ENCODE measurements at regions not wholly inside any gene's neighbourhood (a gene's known extent, or its start where the extent isn't known, plus 50 kb on each side); places are given as distances from the start of the nearest gene placed in this dataset.

DNA sequence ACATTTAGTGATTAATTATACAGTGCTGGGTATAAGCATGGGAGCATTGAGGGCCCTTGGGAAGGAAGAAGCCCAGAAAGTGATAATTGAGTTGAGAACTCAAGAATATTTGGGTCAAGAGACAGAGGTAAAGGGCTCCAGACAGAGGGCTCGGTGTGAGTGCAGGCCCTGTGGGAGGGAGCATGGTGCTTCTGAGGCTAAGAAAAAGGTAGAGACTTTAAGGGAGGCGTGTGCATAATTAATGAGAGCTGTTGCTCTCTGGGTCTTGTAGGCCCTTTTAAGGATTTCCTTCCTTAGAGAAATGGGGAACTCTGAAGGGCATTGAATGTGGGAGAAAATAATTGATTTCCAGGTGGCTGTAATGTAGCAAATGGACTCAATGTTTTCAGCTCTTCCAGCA, 735.0 kb upstream of the POU3F3 start:
- DNase-seq (ENCODE audit: low read depth in 4 of 4, low spot score in 2 of 4): no peak

DNA sequence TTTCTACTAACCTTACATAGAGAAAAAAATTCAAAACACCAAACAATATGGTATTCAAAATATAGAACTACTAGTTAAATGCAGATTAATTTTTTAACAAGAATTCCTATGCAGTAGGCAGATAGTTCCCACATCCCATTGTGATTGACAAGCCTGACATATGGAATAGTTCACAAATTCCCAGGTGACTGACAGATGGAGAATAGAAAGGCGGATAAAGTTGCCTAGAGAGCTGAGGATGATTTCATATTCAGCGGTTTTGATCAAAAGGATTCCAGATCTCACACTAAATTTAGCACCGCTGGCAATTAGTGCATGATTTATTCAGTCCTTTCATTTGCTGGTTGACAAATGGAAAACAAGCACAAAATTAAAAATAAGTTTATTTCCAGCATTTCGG, 733.7 kb upstream of the POU3F3 start:
- no peak for DNase-seq (ENCODE audit: low read depth in 4 of 4, low spot score in 2 of 4)

DNA sequence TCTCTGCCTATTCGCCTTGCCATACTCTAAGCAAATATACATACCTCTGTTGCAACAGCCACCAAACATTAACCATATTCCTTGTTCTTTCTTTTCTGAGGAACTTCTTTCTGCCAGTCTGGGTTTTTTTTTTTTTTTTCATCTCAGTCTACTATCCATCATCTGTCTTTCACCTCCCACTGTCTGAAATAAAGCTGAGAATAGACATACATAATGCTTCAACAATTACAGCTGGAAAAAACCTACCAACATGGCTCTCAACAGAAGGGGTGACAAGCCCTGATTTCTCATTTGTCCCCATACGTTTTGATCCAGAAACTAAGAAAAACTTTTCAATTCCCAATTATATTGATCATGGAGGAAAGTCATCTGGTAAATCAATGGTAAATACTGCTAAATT, 728.8 kb upstream of the POU3F3 start:
- DNase-seq (ENCODE audit: low read depth in 4 of 4, low spot score in 2 of 4): no peak

DNA sequence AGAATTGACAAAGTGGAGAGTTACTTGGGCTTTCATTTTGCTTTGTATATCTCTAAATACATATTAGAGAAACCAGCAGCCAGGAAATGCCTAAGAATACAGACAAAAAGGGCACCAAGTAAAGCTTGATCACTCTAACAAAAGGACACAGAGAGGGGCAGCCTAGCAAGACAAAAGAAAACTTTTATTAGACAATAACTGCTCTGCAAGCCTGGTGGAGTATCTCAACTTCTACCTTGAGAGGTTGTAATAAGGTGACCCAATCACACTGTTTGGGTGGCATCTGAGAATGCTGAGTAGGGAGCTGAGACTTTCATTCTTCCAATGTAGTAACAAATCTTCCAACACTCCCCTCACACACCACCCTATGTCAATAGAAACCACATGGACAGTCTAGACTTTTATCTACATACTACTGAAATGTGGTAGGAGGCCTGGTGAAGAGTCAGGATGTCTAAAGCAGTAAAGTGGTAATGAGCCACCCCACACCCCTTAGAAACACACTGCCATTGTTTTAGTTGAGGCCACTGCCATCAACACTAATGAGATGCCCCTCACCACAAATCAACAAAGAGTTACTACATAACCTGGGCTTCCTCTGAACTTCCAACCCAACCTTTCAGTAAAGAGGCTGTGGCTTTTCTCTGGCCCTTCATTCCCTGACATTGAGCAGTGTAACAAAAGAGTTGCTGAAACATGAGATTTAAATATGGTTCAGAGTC, 726.7 kb upstream of the POU3F3 start:
- no peak for DNase-seq (ENCODE audit: low read depth in 4 of 4, low spot score in 2 of 4)

DNA sequence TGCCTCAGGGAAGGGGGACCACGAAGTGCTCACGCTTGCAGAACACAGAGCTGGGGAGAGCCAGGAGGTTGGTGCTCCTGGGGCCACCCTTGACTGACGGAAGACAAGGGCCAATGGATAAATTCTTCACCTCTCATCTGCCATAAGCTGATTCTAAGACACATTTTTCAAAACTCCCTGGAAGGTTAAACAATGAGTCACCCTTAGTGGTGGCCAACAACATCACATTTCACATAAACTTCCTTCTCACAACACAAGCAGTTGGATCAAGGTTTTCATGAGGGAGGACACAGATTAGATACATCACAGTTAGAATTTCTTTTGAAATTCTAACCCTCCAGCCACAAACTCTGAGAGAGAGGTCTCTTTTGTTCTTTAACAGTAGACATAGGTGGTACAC, 713.6 kb upstream of the POU3F3 start:
- no peak for DNase-seq (ENCODE audit: low read depth in 4 of 4, low spot score in 2 of 4)

DNA sequence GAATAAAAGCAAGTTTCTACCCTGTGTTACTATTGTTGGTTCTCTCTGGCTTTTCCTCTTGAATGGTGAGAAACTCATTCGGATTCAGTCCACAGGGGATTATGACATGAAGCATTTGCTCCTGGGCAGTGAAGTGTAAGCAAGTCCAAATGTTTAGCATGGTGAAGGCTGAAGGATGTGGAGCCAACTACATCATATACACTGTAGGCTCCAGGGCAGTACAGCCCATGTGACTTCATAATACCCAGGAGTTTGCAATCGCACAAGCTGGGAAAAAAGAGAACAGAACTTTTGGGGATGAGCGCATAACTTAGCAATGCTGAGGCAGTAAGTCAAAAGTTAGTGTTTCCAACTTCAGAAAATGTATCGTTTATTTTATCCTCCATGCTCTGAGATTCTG, 695.7 kb upstream of the POU3F3 start:
- DNase-seq (ENCODE audit: low read depth in 4 of 4, low spot score in 2 of 4): no peak

DNA sequence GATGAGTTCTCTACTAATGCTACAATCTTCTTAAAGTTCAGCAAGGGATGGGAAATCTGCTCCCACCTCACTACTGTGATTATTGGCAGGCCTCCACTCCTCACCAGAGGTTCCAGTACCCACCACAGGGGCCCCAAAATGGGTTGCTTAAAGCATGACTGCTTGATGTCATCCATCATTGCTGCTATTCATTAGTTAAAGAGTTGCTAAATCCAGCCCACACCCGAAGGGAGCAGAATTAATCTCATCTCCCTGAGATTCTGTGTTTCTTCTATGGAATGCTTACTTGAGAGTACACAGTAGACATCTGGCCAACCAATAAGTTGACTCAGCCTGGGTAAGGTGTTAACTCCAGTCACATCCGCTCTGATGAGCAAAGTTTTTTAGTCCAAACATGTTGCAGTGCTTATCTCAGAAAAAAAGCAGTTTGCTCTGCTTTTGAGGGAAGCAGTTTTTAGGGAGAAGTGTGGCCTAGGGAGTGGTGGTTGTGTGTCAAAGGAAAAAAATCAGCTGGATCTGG, 690.2 kb upstream of the POU3F3 start:
- no peak for DNase-seq (ENCODE audit: low read depth in 4 of 4, low spot score in 2 of 4)

DNA sequence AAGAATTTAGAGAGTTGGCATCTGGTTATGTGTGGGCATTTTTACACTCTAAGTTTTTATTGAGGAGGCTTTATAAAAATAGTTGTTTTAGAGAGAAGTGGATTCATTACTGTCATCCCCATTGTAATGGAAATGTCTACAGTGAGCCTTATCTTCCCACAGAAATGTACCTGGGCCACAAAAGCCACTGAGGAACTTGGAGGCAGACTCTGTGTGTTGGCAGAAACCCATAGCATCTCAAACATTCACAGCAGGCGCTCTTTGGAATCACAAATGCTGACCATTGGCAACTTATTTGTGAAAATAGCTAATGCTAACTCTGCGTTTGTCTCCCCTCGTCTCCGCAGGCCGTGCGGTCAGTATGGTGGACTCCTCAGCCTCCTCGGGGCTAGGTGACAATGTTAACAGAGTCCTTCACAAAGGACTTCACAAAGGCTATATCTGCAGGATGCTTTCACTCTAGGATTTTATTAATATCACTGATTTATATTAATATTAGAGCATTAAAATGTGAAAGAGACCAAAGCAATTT, 689.1 kb upstream of the POU3F3 start:
- no peak for DNase-seq (ENCODE audit: low read depth in 4 of 4, low spot score in 2 of 4)

DNA sequence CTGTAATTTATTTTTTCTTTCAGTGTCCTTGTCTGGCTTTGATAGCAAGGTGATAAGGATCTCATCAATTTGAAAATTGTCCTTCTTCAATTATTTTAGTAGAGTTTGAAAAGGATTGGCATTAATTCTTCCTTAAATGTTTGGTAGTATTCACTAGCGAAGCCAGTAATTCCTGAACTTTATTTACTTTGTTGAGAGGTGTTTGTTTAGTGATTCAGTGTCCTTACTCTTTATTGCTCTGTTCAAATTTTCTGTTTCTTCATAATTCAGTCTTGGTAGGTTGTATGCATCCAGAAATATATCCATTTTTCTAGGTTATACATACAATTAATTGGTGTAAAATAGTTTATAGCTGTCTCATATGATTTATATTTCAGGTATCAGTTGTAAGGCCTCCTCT, 676.7 kb upstream of the POU3F3 start:
- DNase-seq (ENCODE audit: low read depth in 4 of 4, low spot score in 2 of 4): no peak

DNA sequence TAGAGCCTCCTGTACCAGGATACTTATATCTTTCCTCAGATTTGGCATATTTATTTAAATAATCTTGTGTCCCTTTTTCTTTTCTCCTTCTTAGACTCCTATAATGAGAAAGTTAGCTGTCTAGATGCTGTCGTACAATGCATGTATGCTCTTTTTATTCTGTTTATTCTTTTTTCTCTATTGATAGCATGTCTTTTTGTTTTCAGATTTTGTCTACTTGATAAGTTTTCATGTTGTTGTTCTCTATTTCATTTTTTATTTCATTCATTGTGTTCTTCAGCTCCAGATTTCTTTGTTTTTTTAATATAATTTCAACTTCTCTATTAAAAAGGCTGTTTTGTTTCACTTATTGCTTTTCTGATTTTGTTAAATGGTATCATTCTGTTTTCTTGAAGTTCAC, 674.3 kb upstream of the POU3F3 start:
- DNase-seq (ENCODE audit: low read depth in 4 of 4, low spot score in 2 of 4): no peak

DNA sequence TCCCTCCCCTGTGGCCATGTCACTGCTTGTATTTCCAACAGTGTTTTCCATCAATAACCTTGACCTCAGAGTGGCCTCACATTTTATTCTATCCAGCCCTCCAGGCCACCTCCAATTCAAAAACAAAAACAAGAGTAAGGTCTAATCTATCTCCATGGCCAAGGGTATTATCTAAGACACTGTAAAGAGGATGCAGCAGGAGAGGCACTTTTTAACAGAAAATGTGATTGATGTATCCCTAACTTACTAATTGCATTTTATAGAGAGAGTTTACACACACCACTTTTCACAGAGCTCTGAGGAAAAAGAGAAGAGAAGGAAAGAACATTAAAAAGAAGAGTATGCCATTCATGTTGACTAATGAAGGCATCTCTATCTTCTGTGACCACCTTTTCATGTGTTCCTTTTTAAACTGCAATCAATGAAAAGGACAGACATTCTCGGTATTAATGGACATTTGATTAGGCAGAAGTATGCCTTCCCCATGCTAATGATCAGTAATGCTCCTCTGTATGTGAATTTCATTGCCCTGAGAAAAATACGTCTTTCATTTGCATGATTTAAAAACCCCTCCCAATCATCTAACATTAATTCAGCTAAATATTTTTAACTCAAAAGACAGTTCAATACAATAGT, 653.3 kb upstream of the POU3F3 start:
- DNase-seq (ENCODE audit: low read depth in 4 of 4, low spot score in 2 of 4): no peak

DNA sequence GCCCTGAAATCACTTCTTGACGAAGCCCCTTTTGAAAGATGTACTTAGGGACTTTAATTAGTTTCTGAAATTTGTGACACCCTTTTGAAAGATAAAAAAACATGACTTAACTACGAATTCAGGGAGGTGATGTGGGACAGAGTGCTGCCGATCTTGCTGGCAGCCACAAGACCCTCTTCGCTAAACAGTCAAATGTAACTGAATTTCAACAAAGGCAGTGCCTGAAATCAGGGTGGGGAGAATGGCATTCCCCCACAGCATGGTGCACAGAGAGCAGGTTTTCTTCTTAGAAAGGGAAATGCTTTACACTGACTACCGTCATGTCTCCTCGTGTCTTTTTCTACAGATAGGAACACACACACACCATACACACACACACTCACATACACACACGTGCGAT, 640.2 kb upstream of the POU3F3 start:
- DNase-seq (ENCODE audit: low read depth in 4 of 4, low spot score in 2 of 4): no peak

DNA sequence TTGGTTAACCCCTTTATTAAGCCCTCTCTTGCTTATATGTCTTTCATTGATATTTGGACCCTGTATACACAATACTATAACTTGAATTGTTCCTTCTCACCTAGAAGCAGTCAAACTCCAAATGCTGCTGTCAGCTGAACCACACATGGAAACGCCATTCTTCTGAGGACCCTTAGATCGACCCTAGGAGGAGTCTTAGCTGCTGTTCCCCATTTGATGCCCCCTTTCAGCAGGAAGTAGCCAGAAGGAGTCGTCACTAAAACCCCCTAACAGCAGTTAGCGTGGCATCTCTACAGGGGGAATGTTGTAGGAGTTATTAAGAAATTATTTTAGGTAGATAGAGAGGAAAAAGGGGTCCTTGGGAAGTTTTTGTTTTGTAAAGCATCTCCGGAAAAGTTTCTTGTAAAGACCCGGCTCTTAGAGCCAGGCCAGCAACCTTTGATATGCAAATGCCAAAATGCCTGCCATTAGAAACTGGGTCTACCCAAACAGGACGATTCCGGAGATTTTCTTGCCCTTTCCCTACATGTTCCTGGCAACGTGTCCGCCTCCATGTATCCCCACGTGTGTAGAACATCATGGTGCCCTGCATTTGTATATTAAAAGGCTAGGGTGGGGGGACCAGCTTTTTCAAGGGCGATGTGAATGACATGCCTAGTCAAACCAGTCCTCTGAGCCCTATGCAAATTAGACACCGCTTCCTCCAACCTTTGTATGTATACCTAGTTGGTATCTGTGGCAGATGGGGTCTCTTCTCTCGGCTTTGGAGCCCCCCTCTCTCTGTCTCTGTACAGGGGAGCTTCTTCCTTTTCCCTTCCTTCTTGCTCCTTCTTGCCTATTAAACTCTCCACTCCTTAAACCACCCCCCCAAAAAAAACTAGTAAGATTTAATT, 638.4 kb upstream of the POU3F3 start:
- DNase-seq (ENCODE audit: low read depth in 4 of 4, low spot score in 2 of 4): no peak

DNA sequence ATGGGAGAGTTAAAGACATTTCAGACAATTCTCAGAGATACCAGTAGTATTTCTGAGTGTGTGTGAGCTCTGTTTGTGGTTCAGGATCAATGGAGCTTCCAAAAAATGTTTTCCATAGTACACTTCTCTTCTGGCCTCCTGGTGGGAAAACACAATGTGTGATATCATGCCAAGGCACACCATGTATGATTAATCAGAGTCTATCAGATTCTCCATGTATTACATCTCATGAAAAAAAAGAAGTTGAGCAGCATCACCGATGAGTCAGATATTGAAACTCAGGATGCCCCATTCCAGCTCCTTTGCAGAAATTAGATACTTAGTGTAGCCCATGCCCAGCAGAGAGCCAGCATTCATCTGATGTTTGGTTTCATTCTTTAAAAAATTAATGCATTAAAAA, 620.3 kb upstream of the POU3F3 start:
- DNase-seq (ENCODE audit: low read depth in 4 of 4, low spot score in 2 of 4): no peak

DNA sequence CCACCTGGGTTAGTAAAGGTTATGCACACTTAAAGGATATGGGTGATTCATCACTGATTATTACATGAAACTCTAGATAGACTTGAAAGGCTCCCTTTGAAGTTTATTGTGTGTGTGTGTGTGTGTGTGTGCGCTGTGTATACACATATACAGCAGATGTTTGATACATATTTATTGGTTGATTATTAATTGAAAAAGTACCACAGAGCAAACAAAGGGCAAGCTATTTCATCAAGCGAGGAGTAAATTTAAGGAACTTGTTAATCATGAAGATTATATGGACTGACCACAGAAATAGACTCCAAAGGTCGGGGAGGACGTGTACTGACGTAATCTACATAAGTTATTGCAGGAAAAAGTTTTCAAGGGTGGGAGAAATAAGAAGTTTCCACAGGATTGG, 617.4 kb upstream of the POU3F3 start:
- DNase-seq (ENCODE audit: low read depth in 4 of 4, low spot score in 2 of 4): no peak

DNA sequence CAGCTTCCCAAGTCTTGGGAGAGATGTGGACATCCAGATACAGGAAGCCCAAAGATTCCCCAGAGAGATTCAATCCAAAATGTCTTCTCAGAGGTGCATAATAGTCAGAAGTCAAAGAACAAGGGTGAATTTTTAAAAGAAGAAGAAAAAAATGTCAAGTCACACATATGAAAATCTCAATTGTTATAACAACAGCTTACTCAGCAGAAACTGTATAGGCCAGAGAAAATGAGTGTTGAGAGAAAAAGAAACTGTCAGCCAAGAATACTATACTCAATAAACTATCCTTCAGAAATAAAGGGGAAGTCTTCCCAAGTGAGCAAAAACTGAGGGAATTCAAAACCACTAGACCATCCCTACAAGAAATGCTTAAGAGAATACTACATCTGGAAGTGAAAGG, 612.9 kb upstream of the POU3F3 start:
- DNase-seq (ENCODE audit: low read depth in 4 of 4, low spot score in 2 of 4): no peak

DNA sequence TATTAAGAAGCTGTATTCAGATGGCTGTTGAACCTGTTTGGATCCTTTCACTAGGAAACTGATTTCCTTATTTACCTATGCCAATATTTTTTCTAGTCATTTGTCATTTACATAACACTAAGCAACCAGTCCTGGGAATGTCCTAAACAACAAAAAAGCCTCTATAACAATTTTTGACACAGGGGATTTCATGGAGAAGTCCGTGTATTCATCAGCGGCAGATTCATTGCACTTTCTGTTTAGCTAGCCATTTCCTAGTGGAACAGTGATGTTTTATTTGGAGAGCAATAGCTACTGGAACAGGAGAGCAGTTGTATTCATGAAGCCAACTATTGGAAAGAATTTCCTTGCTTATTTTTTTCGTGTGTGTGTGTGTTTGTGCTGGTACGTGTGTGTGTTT, 604.3 kb upstream of the POU3F3 start:
- DNase-seq (ENCODE audit: low read depth in 4 of 4, low spot score in 2 of 4): no peak

DNA sequence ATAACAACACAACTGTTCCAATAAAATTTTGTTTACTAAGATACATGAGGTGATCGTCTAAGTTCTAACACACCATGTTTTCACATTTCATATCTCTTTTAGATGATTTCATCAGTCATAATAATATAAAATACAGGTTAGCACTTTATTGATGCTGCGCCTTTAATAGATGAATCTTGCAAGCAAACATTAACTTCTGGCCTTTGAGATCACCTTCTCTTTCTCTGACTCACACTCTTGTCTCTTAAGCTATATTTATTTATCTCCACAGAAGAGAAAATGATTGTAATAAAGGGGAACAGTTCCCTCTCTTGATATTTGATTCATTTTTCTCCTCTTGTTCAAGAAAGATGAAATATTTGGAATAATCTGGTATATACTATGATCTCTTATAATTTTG, 603.3 kb upstream of the POU3F3 start:
- DNase-seq (ENCODE audit: low read depth in 4 of 4, low spot score in 2 of 4): no peak

DNA sequence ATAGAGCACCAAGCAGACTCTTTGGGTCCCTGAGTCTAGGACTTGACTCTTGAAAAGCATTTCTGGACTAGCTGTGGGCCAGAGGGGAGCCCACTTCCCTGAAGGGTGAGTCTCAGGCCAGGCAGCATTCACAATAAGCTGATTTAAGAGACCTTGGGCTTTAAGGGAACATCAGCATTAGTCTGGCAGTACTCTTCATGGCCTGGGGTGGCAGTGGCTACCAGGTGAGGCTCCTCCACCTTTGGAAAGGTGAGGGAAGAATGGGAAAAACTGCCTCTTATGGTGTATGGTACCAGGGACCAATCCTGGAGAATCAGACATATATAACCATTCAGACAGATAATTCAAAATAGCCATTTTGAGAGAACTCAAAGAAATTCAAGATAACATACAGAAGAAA, 599.9 kb upstream of the POU3F3 start:
- DNase-seq (ENCODE audit: low read depth in 4 of 4, low spot score in 2 of 4): no peak

DNA sequence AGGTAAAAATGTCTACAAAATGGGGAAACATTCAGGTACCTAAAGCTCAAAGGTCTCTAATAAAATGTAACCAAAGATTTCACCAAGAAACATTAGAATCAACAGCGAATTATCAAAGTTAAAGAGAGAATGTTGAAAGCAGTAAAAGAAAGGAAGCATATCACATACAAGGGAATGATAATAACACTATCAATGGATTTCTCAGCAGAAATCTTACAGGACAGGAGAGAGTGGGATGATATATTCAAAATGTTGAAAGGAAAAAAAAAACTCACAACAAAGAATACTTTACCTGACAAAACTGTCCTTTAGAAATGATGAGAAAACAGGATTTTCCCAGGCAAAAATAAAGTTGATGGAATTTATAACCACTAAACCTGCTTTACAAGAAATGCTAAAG, 591.2 kb upstream of the POU3F3 start:
- DNase-seq (ENCODE audit: low read depth in 4 of 4, low spot score in 2 of 4): no peak

DNA sequence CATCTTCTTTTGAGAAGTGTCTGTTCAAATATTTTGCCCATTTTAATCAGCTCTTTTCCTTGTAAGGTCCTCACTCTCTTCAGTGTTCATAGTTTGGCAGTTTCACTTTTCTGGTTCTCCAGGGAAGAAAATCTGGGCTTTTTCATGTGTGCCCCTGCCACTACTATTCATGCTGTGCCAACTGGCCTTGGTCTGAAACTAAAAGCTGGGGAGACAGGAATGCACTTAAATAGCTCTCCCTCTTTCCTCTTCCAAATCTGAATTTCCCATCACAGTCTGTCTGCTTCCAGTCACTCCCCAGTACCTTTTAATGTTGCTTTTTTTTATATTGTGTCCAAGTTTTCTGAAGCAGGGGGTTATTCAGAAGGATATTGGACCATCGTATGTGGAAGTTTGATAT, 574.3 kb upstream of the POU3F3 start:
- DNase-seq (ENCODE audit: low read depth in 4 of 4, low spot score in 2 of 4): no peak
